Lower leg skin (tissue), 4 donors: ENCODE measurements at regions not wholly inside any gene's neighbourhood (a gene's known extent, or its start where the extent isn't known, plus 50 kb on each side); places are given as distances from the start of the nearest gene placed in this dataset.
A peak's percentile ranks its signal among the peaks of the same experiment; 100 is the strongest.

Experiments
- DNase-seq, 2 donors: peaks; one replicate each; pipeline ENCODE4 v3.0.0-alpha.2; 2019; ENCODE audit warnings: low spot score in 2 of 2
- H3K4me3 ChIP-seq: fragments of 200-600 bp; sonication (generic); 2 replicates; pipeline ENCODE4 v1.5.1; 2017; ENCODE audit warnings: mild to moderate bottlenecking, low read depth; ENCODE audit not compliant: poor library complexity, severe bottlenecking
- POLR2A ChIP-seq, 2 donors: fragments of 450-650 bp; IDR thresholded peaks; one replicate each; pipeline ENCODE4 v1.6.1; 2016 to 2017; ENCODE audit warnings: antibody characterized with exemption in 2 of 2, mild to moderate bottlenecking in 1 of 2, moderate library complexity in 1 of 2
- WGBS, 2 donors: methylation state at CpG; one replicate each; pipeline ENCODE4 v1.1.5; 2018; 5-methylcytosine and 5-hydroxymethylcytosine counted together
- intact Hi-C: fragments of 100-400 bp; cut with DNase I; formaldehyde crosslinking; loops from one replicate; pipeline ENCODE4 v1.15.0; 2023; ENCODE audit warnings: low total_unique reads
- TF ChIP-seq, protein P1 (sequence below), 3 donors: fragments of 450-650 bp; IDR thresholded peaks; one replicate each; pipeline ENCODE4 v1.5.1; 2016; ENCODE audit warnings: antibody characterized with exemption in 3 of 3, mild to moderate bottlenecking in 3 of 3, moderate library complexity in 2 of 3

DNA sequence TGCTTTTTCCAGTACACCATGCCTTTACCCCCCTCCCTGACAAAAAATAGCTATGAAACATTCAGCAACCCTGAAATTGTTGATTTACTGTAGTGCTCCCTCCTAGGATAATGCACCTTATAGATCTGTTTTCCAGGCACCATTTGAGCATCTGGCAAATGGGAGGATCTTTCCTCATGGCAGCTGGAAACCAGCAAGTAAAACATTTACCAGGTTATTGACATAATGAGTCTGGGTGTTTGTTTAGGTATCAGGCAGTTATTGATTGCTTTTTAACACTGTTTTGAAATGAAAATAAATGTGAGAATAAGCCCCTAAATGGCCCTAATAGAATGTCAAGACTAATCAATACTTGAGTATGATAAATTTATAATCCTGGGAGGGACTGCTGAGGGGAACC is 57.3 kb upstream of the KLF4 start:
- no peak for DNase-seq
- H3K4me3 ChIP-seq, result no peak overlapping the region
- intact Hi-C loops, result no loop called here
- TF ChIP-seq POLR2A (IDR thresholded peaks at IDR 0.05), result no peak
- TF ChIP-seq, protein P1, sequence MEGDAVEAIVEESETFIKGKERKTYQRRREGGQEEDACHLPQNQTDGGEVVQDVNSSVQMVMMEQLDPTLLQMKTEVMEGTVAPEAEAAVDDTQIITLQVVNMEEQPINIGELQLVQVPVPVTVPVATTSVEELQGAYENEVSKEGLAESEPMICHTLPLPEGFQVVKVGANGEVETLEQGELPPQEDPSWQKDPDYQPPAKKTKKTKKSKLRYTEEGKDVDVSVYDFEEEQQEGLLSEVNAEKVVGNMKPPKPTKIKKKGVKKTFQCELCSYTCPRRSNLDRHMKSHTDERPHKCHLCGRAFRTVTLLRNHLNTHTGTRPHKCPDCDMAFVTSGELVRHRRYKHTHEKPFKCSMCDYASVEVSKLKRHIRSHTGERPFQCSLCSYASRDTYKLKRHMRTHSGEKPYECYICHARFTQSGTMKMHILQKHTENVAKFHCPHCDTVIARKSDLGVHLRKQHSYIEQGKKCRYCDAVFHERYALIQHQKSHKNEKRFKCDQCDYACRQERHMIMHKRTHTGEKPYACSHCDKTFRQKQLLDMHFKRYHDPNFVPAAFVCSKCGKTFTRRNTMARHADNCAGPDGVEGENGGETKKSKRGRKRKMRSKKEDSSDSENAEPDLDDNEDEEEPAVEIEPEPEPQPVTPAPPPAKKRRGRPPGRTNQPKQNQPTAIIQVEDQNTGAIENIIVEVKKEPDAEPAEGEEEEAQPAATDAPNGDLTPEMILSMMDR (IDR thresholded peaks at IDR 0.05), result no peak

DNA sequence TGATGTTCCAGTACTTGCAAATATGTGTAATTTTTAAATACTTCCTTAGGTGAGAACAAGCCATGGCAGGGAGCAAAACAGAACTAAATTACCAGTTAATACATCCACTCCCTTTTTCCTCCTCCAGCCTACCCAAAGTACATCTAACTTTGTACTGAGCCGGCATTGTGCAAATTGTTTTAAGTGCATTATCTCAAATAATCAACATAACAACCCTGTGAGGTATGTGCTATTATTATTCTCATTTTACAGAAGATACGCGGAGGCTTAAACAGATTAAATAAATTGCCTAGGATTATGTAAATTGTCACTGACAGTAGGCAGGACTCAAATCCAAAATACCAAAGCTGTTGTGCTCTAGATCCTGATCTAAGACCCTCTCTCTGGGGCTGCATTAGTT is 55.5 kb upstream of the KLF4 start:
- intact Hi-C loops, result no loop called here
- H3K4me3 ChIP-seq, result no peak overlapping the region
- WGBS, 2 donors, result 88 to 89% methylated on average over 3 of the region's 3 CpGs
- TF ChIP-seq, protein P1 (IDR thresholded peaks at IDR 0.05), result no peak
- TF ChIP-seq POLR2A (IDR thresholded peaks at IDR 0.05), result no peak
- no peak for DNase-seq

- TF ChIP-seq, protein P1 (IDR thresholded peaks at IDR 0.05), result no peak
- TF ChIP-seq POLR2A (IDR thresholded peaks at IDR 0.05), result no peak
- intact Hi-C loops, result no loop called here
- H3K4me3 ChIP-seq, result no peak overlapping the region
- WGBS, 2 donors, result 86 to 89% methylated on average over 4 of the region's 4 CpGs
- DNase-seq, result no peak
These were observed 53.0 kb upstream of the KLF4 start for GRCh38 chr9:107542411-107543157.

DNA sequence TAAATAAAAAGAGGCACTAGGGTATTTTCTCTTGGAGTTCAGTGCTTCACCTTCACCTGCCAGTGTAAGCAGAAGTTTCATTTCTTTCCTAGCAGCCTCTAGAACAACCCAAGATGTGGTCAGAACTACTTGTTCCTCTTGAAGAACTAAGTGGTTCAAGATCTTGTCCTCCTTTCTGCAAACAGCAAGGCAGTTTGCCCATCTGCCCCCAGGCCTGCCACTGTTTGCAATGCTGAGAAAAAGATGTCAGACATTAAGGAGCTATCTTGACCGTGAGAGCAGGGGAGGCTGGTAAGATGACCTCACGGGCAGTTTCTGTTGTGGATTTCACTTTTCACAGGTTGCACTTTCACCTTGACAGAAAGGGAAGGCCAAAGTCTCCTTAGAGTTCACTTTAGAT is 52.0 kb upstream of the KLF4 start:
- TF ChIP-seq, protein P1 (IDR thresholded peaks at IDR 0.05), result no peak
- TF ChIP-seq POLR2A (IDR thresholded peaks at IDR 0.05), result no peak
- no peak overlapping the region for H3K4me3 ChIP-seq
- 80 to 81% methylated on average over 2 of the region's 2 CpGs for WGBS, 2 donors
- intact Hi-C loops, result no loop called here
- DNase-seq, result no peak

GRCh38 chr9:107540164-107540561 is 50.6 kb upstream of the KLF4 start:
- WGBS, 2 donors, result 62 to 65% methylated on average over 1 of the region's 1 CpG
- no peak for TF ChIP-seq POLR2A (IDR thresholded peaks at IDR 0.05)
- TF ChIP-seq, protein P1 (IDR thresholded peaks at IDR 0.05), result no peak
- no peak overlapping the region for H3K4me3 ChIP-seq
- DNase-seq, result peak in 1 of 2 donors; percentile 21
- intact Hi-C loops, result no loop called here
